ENCODE measurements at regions not wholly inside any gene's neighbourhood (a gene's known extent, or its start where the extent isn't known, plus 50 kb on each side); places are given as distances from the start of the nearest gene placed in this dataset.

GRCh38 chr15:97747342-97747741, 213.2 kb upstream of the ARRDC4 start:
- no peak for TF ChIP-seq CTCF (IDR thresholded peaks at IDR 0.05)
- TF ChIP-seq POLR2A (IDR thresholded peaks at IDR 0.05): no peak
